DND-41 (cell line): ENCODE measurements at regions not wholly inside any gene's neighbourhood (a gene's known extent, or its start where the extent isn't known, plus 50 kb on each side); places are given as distances from the start of the nearest gene placed in this dataset.

Source experiments
- EZH2 ChIP-seq: IDR thresholded peaks from 3 replicates; pipeline ENCODE4 v1.6.1; 2012; ENCODE audit warnings: borderline replicate concordance, low read depth, mild to moderate bottlenecking, moderate library complexity, low read length, inconsistent platforms; ENCODE audit not compliant: severe bottlenecking
- TF ChIP-seq, protein P1 (sequence below): IDR thresholded peaks from 2 replicates; pipeline ENCODE4 v1.5.1; 2012; ENCODE audit warnings: borderline replicate concordance, low read length, moderate library complexity, mild to moderate bottlenecking; ENCODE audit not compliant: poor library complexity, severe bottlenecking; ENCODE audit errors: extremely low read depth

DNA sequence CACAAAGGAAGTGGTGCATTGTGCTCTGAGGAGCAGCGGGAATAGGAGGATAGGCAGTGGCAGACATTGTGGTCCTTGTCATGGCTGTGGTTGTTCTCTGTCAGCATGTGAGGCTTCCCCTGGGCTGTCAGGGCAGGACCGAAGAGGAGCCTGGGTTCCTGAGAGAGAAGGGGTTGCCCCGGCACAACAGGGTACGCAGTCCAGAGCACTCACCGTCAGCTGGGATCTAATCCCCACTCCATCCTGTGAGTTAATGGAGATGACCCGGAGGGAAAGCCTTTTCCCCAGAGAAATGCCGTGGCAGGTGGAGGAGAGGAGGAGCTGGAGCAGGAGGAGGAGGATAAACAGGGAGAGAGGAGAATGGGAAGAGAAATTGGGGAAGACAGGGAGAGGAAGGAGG is 396.7 kb upstream of the HS6ST1 start:
- TF ChIP-seq, protein P1, sequence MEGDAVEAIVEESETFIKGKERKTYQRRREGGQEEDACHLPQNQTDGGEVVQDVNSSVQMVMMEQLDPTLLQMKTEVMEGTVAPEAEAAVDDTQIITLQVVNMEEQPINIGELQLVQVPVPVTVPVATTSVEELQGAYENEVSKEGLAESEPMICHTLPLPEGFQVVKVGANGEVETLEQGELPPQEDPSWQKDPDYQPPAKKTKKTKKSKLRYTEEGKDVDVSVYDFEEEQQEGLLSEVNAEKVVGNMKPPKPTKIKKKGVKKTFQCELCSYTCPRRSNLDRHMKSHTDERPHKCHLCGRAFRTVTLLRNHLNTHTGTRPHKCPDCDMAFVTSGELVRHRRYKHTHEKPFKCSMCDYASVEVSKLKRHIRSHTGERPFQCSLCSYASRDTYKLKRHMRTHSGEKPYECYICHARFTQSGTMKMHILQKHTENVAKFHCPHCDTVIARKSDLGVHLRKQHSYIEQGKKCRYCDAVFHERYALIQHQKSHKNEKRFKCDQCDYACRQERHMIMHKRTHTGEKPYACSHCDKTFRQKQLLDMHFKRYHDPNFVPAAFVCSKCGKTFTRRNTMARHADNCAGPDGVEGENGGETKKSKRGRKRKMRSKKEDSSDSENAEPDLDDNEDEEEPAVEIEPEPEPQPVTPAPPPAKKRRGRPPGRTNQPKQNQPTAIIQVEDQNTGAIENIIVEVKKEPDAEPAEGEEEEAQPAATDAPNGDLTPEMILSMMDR: no peak
- no peak for TF ChIP-seq EZH2
